HG03378 (cell line): ENCODE measurements at regions not wholly inside any gene's neighbourhood (a gene's known extent, or its start where the extent isn't known, plus 50 kb on each side); places are given as distances from the start of the nearest gene placed in this dataset.

Experiments used
- ATAC-seq: cut with Tn5 transposase; IDR thresholded peaks from one replicate; pipeline ENCODE4 v1.9.1; 2021; ENCODE audit warnings: mild to moderate bottlenecking, moderate library complexity; ENCODE audit not compliant: unreplicated experiment

- no peak for ATAC-seq
Measured at GRCh38 chr2:144086965-144087364, 433.0 kb downstream of the ZEB2 start.

- ATAC-seq, result no peak
Measured at GRCh38 chr2:144085016-144085415, 434.9 kb downstream of the ZEB2 start.

- ATAC-seq, result no peak
Measured at GRCh38 chr2:144084114-144084661, 435.7 kb downstream of the ZEB2 start.

- ATAC-seq, result no peak
Measured at GRCh38 chr2:144083211-144083610, 436.7 kb downstream of the ZEB2 start.

GRCh38 chr2:144082777-144083176 lies 437.1 kb downstream of the ZEB2 start:
- ATAC-seq, result no peak

- ATAC-seq, result no peak
Measured at GRCh38 chr2:144082327-144082726, 437.6 kb downstream of the ZEB2 start.

GRCh38 chr2:144081272-144081671 lies 438.6 kb downstream of the ZEB2 start:
- ATAC-seq, result no peak

GRCh38 chr2:144079803-144080202 lies 440.1 kb downstream of the ZEB2 start:
- ATAC-seq, result no peak

- ATAC-seq, result no peak
Measured at GRCh38 chr2:144078802-144079724, 440.9 kb downstream of the ZEB2 start.

- ATAC-seq, result no peak
Measured at GRCh38 chr2:144078106-144078505, 441.8 kb downstream of the ZEB2 start.

GRCh38 chr2:144074450-144074849 lies 445.5 kb downstream of the ZEB2 start:
- no peak for ATAC-seq

GRCh38 chr2:144071461-144071860 lies 448.5 kb downstream of the ZEB2 start:
- ATAC-seq, result no peak

GRCh38 chr2:144067506-144067905 lies 452.4 kb downstream of the ZEB2 start:
- no peak for ATAC-seq

- no peak for ATAC-seq
Measured at GRCh38 chr2:144063602-144064001, 456.3 kb downstream of the ZEB2 start.

GRCh38 chr2:144054911-144055310 lies 465.0 kb downstream of the ZEB2 start:
- no peak for ATAC-seq

GRCh38 chr2:144052083-144052482 lies 467.8 kb downstream of the ZEB2 start:
- no peak for ATAC-seq

GRCh38 chr2:144049137-144049536 lies 470.8 kb downstream of the ZEB2 start:
- no peak for ATAC-seq

- ATAC-seq, result no peak
Measured at GRCh38 chr2:144048631-144049060, 471.3 kb downstream of the ZEB2 start.

- ATAC-seq, result no peak
Measured at GRCh38 chr2:144042751-144043150, 477.2 kb downstream of the ZEB2 start.

- no peak for ATAC-seq
Measured at GRCh38 chr2:144041612-144042011, 478.3 kb downstream of the ZEB2 start.

- ATAC-seq, result no peak
Measured at GRCh38 chr2:144040834-144041233, 479.1 kb downstream of the ZEB2 start.

GRCh38 chr2:144032566-144032965 lies 487.4 kb downstream of the ZEB2 start:
- ATAC-seq, result no peak
